GM12892 (cell line): ENCODE measurements at regions not wholly inside any gene's neighbourhood (a gene's known extent, or its start where the extent isn't known, plus 50 kb on each side); places are given as distances from the start of the nearest gene placed in this dataset.
"Not testable (repeated sequence)": the region's sequence is repeated elsewhere in the genome, so short reads cannot be mapped to it uniquely, and the experiment has no call there.

Experiments used
- DNase-seq: peaks from one replicate; pipeline ENCODE4 v3.0.0; 2011; ENCODE audit not compliant: insufficient read length
- FAIRE-seq: peaks from 2 replicates; lab custom pipeline; 2011; peaks lifted over from hg19 to GRCh38; lab: Jason Lieb, UNC
- POLR2A ChIP-seq: IDR thresholded peaks from 2 replicates; pipeline ENCODE4 v1.6.1; 2011; ENCODE audit warnings: low read depth, low read length, control low read depth
- POLR2AphosphoS5 ChIP-seq: IDR thresholded peaks from 2 replicates; pipeline ENCODE4 v1.6.1; 2011; ENCODE audit warnings: low read depth, low read length, control low read depth
- TAF1 ChIP-seq: IDR thresholded peaks from 2 replicates; pipeline ENCODE4 v1.6.1; 2011; ENCODE audit warnings: low read depth, mild to moderate bottlenecking, control low read depth, low read length, borderline replicate concordance

DNA sequence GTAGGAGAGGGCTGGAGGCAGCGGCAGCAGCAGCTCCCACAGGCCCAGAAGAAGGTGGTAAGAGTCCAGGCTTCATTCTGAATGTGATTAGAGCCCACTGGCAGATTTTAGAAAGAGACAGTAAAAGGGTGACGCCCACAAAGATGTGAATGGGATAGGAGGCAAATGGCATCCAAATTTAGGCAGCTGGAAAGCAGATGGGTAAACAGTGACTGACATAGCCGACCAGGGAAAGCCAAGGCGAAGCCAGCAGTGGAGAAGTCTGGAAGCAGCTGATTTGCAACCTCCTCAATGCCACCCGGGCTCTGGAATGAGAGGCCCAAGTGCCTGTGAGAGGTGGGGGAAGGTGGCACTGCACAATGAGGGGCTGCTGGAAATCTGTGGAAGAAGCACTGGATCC is 103.3 kb downstream of the C5orf15 start:
- no peak for DNase-seq
- no peak for FAIRE-seq

DNA sequence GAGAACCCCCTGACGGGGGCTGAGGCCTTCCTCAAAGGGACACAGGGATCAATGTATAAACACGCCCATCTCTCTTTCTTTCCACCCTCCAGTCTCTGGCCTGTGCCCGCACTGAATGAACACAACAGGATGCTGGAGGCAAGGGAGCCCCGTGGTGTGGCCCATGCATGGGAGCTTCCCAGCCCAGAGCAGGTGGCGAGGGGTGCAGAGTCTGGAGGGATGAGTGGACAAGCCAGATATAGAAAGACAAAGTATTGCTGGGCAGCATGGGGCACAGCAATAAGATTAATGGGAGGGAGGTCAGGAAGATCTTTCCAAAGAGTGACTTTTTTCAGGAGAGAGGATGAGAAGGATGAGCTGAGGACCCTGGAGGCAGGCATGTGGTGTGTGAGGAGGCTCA is 103.7 kb downstream of the C5orf15 start:
- FAIRE-seq (no peak), DNase-seq (no peak)
- TF ChIP-seq POLR2A (no peak), POLR2AphosphoS5 (no peak), TAF1 (no peak)

More for the DNA sequence above, 103.3 kb downstream of the C5orf15 start:
- TF ChIP-seq TAF1 (no peak), POLR2A (no peak), POLR2AphosphoS5 (no peak)

- DNase-seq (no peak), FAIRE-seq (no peak)
- TF ChIP-seq TAF1 (no peak), POLR2AphosphoS5 (no peak), POLR2A (no peak)
These were observed 104.4 kb downstream of the C5orf15 start for GRCh38 chr5:133863857-133864585.

GRCh38 chr5:133861161-133861737 is 107.2 kb downstream of the C5orf15 start:
- TF ChIP-seq POLR2A: no peak
- no peak for TF ChIP-seq POLR2AphosphoS5
- TF ChIP-seq TAF1: no peak
- FAIRE-seq (peak; percentile 66), DNase-seq (no peak)

GRCh38 chr5:133859073-133859472 is 109.4 kb downstream of the C5orf15 start:
- no peak for FAIRE-seq
- DNase-seq: no peak
- no peak for TF ChIP-seq TAF1
- TF ChIP-seq POLR2AphosphoS5: no peak
- no peak for TF ChIP-seq POLR2A

DNA sequence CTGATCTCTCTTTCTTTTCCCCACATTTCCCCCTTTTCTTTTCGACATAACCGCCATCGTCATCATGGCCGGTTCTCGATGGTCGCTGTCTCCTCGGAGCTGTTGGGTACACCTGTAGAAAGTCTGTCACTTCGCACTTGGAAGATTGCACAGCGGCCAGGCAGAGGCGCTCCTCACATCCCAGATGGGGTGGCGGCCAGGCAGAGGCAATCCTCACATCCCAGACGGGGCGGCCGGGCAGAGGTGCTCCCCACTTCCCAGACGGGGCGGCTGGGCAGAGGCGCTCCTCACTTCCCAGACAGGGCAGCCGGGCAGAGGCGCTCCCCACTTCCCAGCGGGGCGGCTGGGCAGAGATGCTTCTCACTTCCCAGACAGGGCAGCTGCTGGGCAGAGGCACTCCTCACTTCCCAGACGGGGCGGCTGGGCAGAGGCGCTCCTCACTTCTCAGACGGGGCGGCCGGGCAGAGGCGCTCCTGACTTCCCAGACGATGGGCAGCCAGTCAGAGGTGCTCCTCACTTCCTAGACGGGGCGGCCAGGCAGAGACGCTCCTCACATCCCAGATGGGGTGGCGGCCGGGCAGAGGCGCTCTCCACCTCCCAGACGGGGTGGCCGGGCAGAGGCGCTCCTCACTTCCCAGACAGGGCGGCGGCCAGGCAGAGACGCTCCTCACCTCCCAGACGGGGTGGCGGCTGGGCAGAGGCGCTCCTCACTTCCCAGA is 110.7 kb downstream of the C5orf15 start:
- not testable (repeated sequence) for DNase-seq, FAIRE-seq

DNA sequence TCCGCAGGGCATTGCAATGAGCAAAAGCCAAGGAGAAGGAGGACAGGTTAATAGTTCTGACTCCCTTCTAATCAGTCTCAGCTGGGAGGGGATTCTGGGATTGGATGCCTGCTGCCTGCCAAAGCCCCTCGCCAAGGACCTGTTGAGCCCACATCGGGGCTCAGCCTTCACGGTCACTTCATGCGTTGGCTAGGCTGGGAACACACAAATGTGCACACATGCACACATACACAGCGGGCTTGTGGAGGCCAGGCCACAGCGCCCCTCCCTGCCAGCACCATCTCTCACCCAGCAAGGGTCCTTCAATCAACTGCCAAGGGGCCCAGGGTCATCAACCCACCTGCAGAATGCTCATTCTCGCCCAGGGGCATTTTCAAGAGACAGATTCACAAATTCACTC is 113.9 kb downstream of the C5orf15 start:
- no peak for DNase-seq
- TF ChIP-seq POLR2A (no peak), POLR2AphosphoS5 (no peak), TAF1 (no peak)
- FAIRE-seq: no peak

- DNase-seq: no peak
- FAIRE-seq: no peak
- TF ChIP-seq POLR2AphosphoS5 (no peak), POLR2A (no peak), TAF1 (no peak)
These were observed 114.6 kb downstream of the C5orf15 start for GRCh38 chr5:133853646-133854365.

GRCh38 chr5:133851521-133851920 is 116.9 kb downstream of the C5orf15 start:
- TF ChIP-seq POLR2A (no peak), TAF1 (no peak), POLR2AphosphoS5 (no peak)
- DNase-seq (no peak), FAIRE-seq (no peak)

- TF ChIP-seq TAF1 (no peak), POLR2AphosphoS5 (no peak), POLR2A (no peak)
- DNase-seq (no peak), FAIRE-seq (no peak)
These were observed 117.6 kb downstream of the C5orf15 start for GRCh38 chr5:133850811-133851210.

DNA sequence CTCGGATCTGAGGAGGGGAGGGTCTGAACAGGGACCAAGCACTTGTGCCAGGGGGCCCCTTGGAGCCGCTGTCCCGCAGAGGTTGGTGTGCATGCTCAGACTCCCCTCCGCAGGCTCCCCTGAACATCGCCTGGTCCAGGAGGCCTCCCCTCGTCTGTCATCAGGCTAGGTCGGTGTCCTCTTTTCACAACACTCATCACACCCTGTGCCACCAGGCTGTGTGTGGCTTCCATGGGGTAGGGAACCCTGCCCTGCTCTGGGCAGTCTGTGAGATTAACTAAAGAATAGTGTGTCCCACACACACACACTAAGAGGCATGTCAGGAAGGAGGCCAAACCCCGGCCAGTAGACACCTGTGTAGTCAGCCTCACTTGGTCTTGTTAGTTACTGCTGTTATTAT is 119.3 kb downstream of the C5orf15 start:
- DNase-seq (no peak), FAIRE-seq (no peak)
- TF ChIP-seq POLR2AphosphoS5 (no peak), TAF1 (no peak), POLR2A (no peak)

DNA sequence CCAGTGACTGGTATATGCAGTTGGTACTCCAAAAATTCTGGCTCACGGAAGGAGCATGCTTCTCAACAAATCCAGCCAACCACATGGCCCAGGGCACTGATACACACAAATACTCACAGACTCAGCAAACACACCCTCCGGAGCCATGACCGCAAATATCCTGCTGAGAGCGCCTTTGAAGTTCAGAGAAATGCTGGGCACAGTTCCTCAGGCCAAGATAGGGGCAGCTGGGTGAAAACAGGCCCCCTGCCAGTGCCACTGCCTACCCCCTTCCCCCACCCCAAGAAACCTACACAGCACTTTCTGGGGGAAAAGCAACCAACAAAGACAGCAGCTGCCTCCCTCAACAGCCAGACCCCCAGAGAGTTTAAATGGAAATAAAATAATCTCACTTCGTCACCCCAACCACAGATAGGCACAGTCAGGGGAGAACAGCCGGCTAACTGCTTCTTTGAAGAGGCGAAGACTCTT is 120.0 kb downstream of the C5orf15 start:
- TF ChIP-seq POLR2A: no peak
- no peak for TF ChIP-seq TAF1
- TF ChIP-seq POLR2AphosphoS5: no peak
- FAIRE-seq: peak; percentile 14
- DNase-seq: no peak
